ENCODE measurements at regions not wholly inside any gene's neighbourhood (a gene's known extent, or its start where the extent isn't known, plus 50 kb on each side); places are given as distances from the start of the nearest gene placed in this dataset.
"Not testable (repeated sequence)": the region's sequence is repeated elsewhere in the genome, so short reads cannot be mapped to it uniquely, and the experiment has no call there.

- no peak for DNase-seq (ENCODE audit: low spot score)
Measured at GRCh38 chr11:122022646-122023045, 93.4 kb downstream of the BLID start.

GRCh38 chr11:122020902-122021301 lies 95.1 kb downstream of the BLID start:
- DNase-seq (ENCODE audit: low spot score) = no peak

GRCh38 chr11:122019908-122020694 lies 95.9 kb downstream of the BLID start:
- DNase-seq (ENCODE audit: low spot score) = no peak

- DNase-seq (ENCODE audit: low spot score) = no peak
Measured at GRCh38 chr11:122007601-122008071, 108.4 kb downstream of the BLID start.

GRCh38 chr11:122004446-122004845 lies 111.6 kb downstream of the BLID start:
- DNase-seq (ENCODE audit: low spot score) = no peak

GRCh38 chr11:122002926-122003325 lies 113.1 kb downstream of the BLID start:
- DNase-seq (ENCODE audit: low spot score) = no peak

- no peak for DNase-seq (ENCODE audit: low spot score)
Measured at GRCh38 chr11:122002047-122002446, 114.0 kb downstream of the BLID start.

GRCh38 chr11:121999651-122000050 lies 116.4 kb downstream of the BLID start:
- DNase-seq (ENCODE audit: low spot score) = no peak

- no peak for DNase-seq (ENCODE audit: low spot score)
Measured at GRCh38 chr11:121996574-121996973, 119.4 kb downstream of the BLID start.

GRCh38 chr11:121983901-121984300 lies 132.1 kb downstream of the BLID start:
- DNase-seq (ENCODE audit: low spot score) = no peak

GRCh38 chr11:121977914-121978313 lies 138.1 kb downstream of the BLID start:
- DNase-seq (ENCODE audit: low spot score) = not testable (repeated sequence)

GRCh38 chr11:121968638-121969037 lies 147.4 kb downstream of the BLID start:
- no peak for DNase-seq (ENCODE audit: low spot score)

- no peak for DNase-seq (ENCODE audit: low spot score)
Measured at GRCh38 chr11:121967131-121967704, 148.8 kb downstream of the BLID start.

GRCh38 chr11:121965330-121965729 lies 150.7 kb downstream of the BLID start:
- no peak for DNase-seq (ENCODE audit: low spot score)

- DNase-seq (ENCODE audit: low spot score) = no peak
Measured at GRCh38 chr11:121964591-121964990, 151.4 kb downstream of the BLID start.

GRCh38 chr11:121963846-121964245 lies 152.2 kb downstream of the BLID start:
- DNase-seq (ENCODE audit: low spot score) = not testable (repeated sequence)

- no peak for DNase-seq (ENCODE audit: low spot score)
Measured at GRCh38 chr11:121961321-121961801, 154.7 kb downstream of the BLID start.

GRCh38 chr11:121958971-121959325 lies 157.1 kb downstream of the BLID start:
- DNase-seq (ENCODE audit: low spot score) = no peak

- DNase-seq (ENCODE audit: low spot score) = no peak
Measured at GRCh38 chr11:121958323-121958970, 157.6 kb downstream of the BLID start.

- DNase-seq (ENCODE audit: low spot score) = no peak
Measured at GRCh38 chr11:121953122-121953521, 162.9 kb downstream of the BLID start.

- no peak for DNase-seq (ENCODE audit: low spot score)
Measured at GRCh38 chr11:121950160-121950559, 165.9 kb downstream of the BLID start.

- no peak for DNase-seq (ENCODE audit: low spot score)
Measured at GRCh38 chr11:121946514-121946913, 169.5 kb downstream of the BLID start.

Data from CD4-positive, alpha-beta T cell treated with Interleukin-15 for 4 hours (primary cell).